ENCODE measurements at regions not wholly inside any gene's neighbourhood (a gene's known extent, or its start where the extent isn't known, plus 50 kb on each side); places are given as distances from the start of the nearest gene placed in this dataset.

- Histone ChIP-seq H3K4me3 (no peak overlapping the region), H3K4me1 (ENCODE audit: control insufficient read depth in 5 of 5, insufficient read depth in 5 of 5, low read length in 5 of 5) (no peaks in the 10 kb centered on the region), H3K27ac (ENCODE audit: low read depth in 1 of 2, low read length in 1 of 2) (no peak overlapping the region), H3K9me3 (ENCODE audit: control insufficient read depth in 4 of 4, insufficient read depth in 3 of 4, low read length in 3 of 4) (no peaks in the 10 kb centered on the region), H3K27me3 (ENCODE audit: control insufficient read depth in 3 of 3, insufficient read depth in 3 of 3, low read length in 2 of 3) (no peaks in the 10 kb centered on the region), H3K9ac (ENCODE audit: insufficient read depth in 1 of 2, low read length in 2 of 2) (no peak overlapping the region), H3K36me3 (ENCODE audit: control insufficient read depth in 4 of 4, insufficient read depth in 4 of 4, low read length in 4 of 4) (no peaks in the 10 kb centered on the region)
- TF ChIP-seq CTCF (IDR thresholded peaks at IDR 0.05; ENCODE audit: control extremely low read depth, extremely low read depth), result no peak
- ATAC-seq (ENCODE audit: insufficient read depth, low FRiP score) (no peak), DNase-seq (no peak)
- 41 to 52% methylated on average over 2 of the region's 2 CpGs for WGBS, 2 donors
Measured at GRCh38 chr3:67864587-67865183, 210.3 kb upstream of the SUCLG2 start.

- WGBS, 2 donors, result 76 to 86% methylated on average over 4 of the region's 4 CpGs
- ATAC-seq (ENCODE audit: insufficient read depth, low FRiP score), result no peak
- H3K27me3 ChIP-seq (ENCODE audit: control insufficient read depth in 3 of 3, insufficient read depth in 3 of 3, low read length in 2 of 3), result no peaks in the 10 kb centered on the region
- peaks cover 0 to 2% (median 0%) of the 10 kb centered on the region in 4 donors for H3K9me3 ChIP-seq (ENCODE audit: control insufficient read depth in 4 of 4, insufficient read depth in 3 of 4, low read length in 3 of 4)
- no peaks in the 10 kb centered on the region for H3K4me1 ChIP-seq (ENCODE audit: control insufficient read depth in 5 of 5, insufficient read depth in 5 of 5, low read length in 5 of 5)
- peak in 1 of 3 donors; percentile 15 for DNase-seq
- H3K9ac ChIP-seq (ENCODE audit: insufficient read depth in 1 of 2, low read length in 2 of 2), result no peak overlapping the region
- TF ChIP-seq CTCF (IDR thresholded peaks at IDR 0.05; ENCODE audit: control extremely low read depth, extremely low read depth), result no peak
- no peak overlapping the region for H3K4me3 ChIP-seq
- no peaks in the 10 kb centered on the region for H3K36me3 ChIP-seq (ENCODE audit: control insufficient read depth in 4 of 4, insufficient read depth in 4 of 4, low read length in 4 of 4)
- H3K27ac ChIP-seq (ENCODE audit: low read depth in 1 of 2, low read length in 1 of 2), result no peak overlapping the region
Measured at GRCh38 chr3:67863869-67864268, 209.5 kb upstream of the SUCLG2 start.

GRCh38 chr3:67860429-67860828 lies 206.0 kb upstream of the SUCLG2 start:
- Histone ChIP-seq H3K4me3 (no peak overlapping the region), H3K4me1 (ENCODE audit: control insufficient read depth in 5 of 5, insufficient read depth in 5 of 5, low read length in 5 of 5) (no peaks in the 10 kb centered on the region), H3K27me3 (ENCODE audit: control insufficient read depth in 3 of 3, insufficient read depth in 3 of 3, low read length in 2 of 3) (no peaks in the 10 kb centered on the region), H3K27ac (ENCODE audit: low read depth in 1 of 2, low read length in 1 of 2) (no peak overlapping the region), H3K36me3 (ENCODE audit: control insufficient read depth in 4 of 4, insufficient read depth in 4 of 4, low read length in 4 of 4) (no peaks in the 10 kb centered on the region), H3K9ac (ENCODE audit: insufficient read depth in 1 of 2, low read length in 2 of 2) (no peak overlapping the region), H3K9me3 (ENCODE audit: control insufficient read depth in 4 of 4, insufficient read depth in 3 of 4, low read length in 3 of 4) (peaks cover 0 to 2% (median 0%) of the 10 kb centered on the region in 4 donors)
- ATAC-seq (ENCODE audit: insufficient read depth, low FRiP score) (no peak), DNase-seq (no peak)
- 88 to 93% methylated on average over 3 of the region's 3 CpGs for WGBS, 2 donors
- no peak for TF ChIP-seq CTCF (IDR thresholded peaks at IDR 0.05; ENCODE audit: control extremely low read depth, extremely low read depth)

- H3K9me3 ChIP-seq (ENCODE audit: control insufficient read depth in 4 of 4, insufficient read depth in 3 of 4, low read length in 3 of 4), result peaks cover 0 to 2% (median 0%) of the 10 kb centered on the region in 4 donors
Measured at GRCh38 chr3:67858492-67858891, 204.1 kb upstream of the SUCLG2 start.

More at GRCh38 chr3:67858492-67858891, 204.1 kb upstream of the SUCLG2 start:
- Histone ChIP-seq H3K4me3 (no peak overlapping the region), H3K27me3 (ENCODE audit: control insufficient read depth in 3 of 3, insufficient read depth in 3 of 3, low read length in 2 of 3) (no peaks in the 10 kb centered on the region), H3K4me1 (ENCODE audit: control insufficient read depth in 5 of 5, insufficient read depth in 5 of 5, low read length in 5 of 5) (no peaks in the 10 kb centered on the region), H3K9ac (ENCODE audit: insufficient read depth in 1 of 2, low read length in 2 of 2) (no peak overlapping the region), H3K27ac (ENCODE audit: low read depth in 1 of 2, low read length in 1 of 2) (no peak overlapping the region), H3K36me3 (ENCODE audit: control insufficient read depth in 4 of 4, insufficient read depth in 4 of 4, low read length in 4 of 4) (no peaks in the 10 kb centered on the region)
- ATAC-seq (ENCODE audit: insufficient read depth, low FRiP score), result no peak
- DNase-seq, result no peak
- TF ChIP-seq CTCF (IDR thresholded peaks at IDR 0.05; ENCODE audit: control extremely low read depth, extremely low read depth), result no peak
